Left lung (tissue), 4 donors: ENCODE measurements at regions not wholly inside any gene's neighbourhood (a gene's known extent, or its start where the extent isn't known, plus 50 kb on each side); places are given as distances from the start of the nearest gene placed in this dataset.
A peak's percentile ranks its signal among the peaks of the same experiment; 100 is the strongest.

Experiments used
- ATAC-seq: fragments of 200-7000 bp; cut with Tn5 transposase; one replicate; pipeline ENCODE4 v1.9.1; 2020; ENCODE audit warnings: moderate library complexity
- DNase-seq, 4 donors: peaks; one replicate each; pipeline ENCODE4 v3.0.0-alpha.2; 2013 to 2020
- H3K27ac ChIP-seq, 2 donors: fragments of 200-600 bp; sonication (generic) in 1 of 2; one replicate each; pipeline versions ENCODE4 v1.5.0 to v1.8.0; 2020 to 2021
- H3K27me3 ChIP-seq, 2 donors: fragments of 200-600 bp; sonication (generic) in 1 of 2; one replicate each; pipeline versions ENCODE4 v1.5.0 to v1.8.0; 2020 to 2021
- H3K36me3 ChIP-seq, 2 donors: fragments of 200-600 bp; sonication (generic) in 1 of 2; one replicate each; pipeline versions ENCODE4 v1.5.0 to v1.8.0; 2020 to 2021
- H3K4me1 ChIP-seq, 2 donors: fragments of 200-600 bp; one replicate each; pipeline ENCODE4 v1.8.0; 2021
- H3K4me3 ChIP-seq, 2 donors: fragments of 200-600 bp; sonication (generic) in 1 of 2; one replicate each; pipeline versions ENCODE4 v1.5.0 to v1.8.0; 2020 to 2021; ENCODE audit warnings: mild to moderate bottlenecking in 1 of 2
- H3K9me3 ChIP-seq, 2 donors: fragments of 200-600 bp; sonication (generic) in 1 of 2; one replicate each; pipeline versions ENCODE4 v1.5.0 to v1.8.0; 2020 to 2021
- intact Hi-C, 2 donors: fragments of 100-400 bp; cut with DNase I; formaldehyde crosslinking; loops; one replicate each; pipeline versions ENCODE4 v1.11.2 to v1.14.2; 2022
- TF ChIP-seq, protein P1 (sequence below), 2 donors: fragments of 200-600 bp; sonication (generic) in 1 of 2; IDR thresholded peaks; one replicate each; pipeline versions ENCODE4 v1.5.0 to v1.8.0; 2021; ENCODE audit warnings: antibody characterized with exemption in 2 of 2
- donor health status: DM: no; HTN: yes; CAD: no.
- donor health status: DM: no; HTN: no; CAD: no.

DNA sequence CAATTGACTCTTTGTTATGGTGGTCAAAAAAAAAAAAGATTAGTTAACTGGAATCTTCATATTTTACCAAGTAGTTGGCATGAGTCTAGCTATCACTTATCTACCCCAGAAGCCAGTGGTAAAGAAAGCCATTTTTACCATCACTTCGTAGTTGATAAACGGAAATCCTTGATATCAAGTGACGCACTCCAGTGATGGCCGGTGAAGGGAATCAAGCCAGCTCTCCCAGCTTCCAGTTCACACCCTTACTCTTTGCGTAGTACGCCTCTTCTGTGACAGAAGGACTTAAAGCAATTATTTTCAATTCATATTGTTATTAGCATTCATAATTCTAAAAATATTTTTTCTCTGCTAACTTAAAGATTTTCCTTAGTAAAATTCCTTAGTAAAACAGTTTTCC lies 447.9 kb downstream of the GPATCH2 start:
- intact Hi-C loops = no loop called here
- Histone ChIP-seq H3K27ac (no peak overlapping the region), H3K27me3 (no peaks in the 10 kb centered on the region), H3K36me3 (no peaks in the 10 kb centered on the region), H3K4me1 (no peaks in the 10 kb centered on the region), H3K9me3 (peaks cover 0 to 14% of the 10 kb centered on the region in 2 donors), H3K4me3 (no peak overlapping the region)
- DNase-seq (no peak), ATAC-seq (no peak)
- TF ChIP-seq, protein P1, sequence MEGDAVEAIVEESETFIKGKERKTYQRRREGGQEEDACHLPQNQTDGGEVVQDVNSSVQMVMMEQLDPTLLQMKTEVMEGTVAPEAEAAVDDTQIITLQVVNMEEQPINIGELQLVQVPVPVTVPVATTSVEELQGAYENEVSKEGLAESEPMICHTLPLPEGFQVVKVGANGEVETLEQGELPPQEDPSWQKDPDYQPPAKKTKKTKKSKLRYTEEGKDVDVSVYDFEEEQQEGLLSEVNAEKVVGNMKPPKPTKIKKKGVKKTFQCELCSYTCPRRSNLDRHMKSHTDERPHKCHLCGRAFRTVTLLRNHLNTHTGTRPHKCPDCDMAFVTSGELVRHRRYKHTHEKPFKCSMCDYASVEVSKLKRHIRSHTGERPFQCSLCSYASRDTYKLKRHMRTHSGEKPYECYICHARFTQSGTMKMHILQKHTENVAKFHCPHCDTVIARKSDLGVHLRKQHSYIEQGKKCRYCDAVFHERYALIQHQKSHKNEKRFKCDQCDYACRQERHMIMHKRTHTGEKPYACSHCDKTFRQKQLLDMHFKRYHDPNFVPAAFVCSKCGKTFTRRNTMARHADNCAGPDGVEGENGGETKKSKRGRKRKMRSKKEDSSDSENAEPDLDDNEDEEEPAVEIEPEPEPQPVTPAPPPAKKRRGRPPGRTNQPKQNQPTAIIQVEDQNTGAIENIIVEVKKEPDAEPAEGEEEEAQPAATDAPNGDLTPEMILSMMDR (IDR thresholded peaks at IDR 0.05) = no peak

DNA sequence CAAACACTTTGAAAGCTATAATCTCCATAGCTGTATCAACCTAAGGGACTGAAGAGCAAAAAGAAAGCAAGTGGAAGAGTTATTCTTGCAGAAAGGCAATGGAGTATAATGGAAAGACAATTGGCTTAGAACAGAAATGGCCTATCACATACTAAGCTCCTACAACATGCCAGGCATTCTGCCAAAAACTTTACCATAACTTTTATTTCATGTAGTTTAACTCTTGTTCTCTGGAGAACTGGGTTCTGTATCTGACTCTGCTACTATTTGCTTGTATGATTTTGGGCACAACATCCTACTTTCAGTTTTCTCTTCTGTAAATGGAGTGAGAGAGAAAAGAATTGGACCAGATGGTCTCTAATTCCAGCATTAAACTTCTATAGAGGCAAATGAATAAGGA lies 449.1 kb downstream of the GPATCH2 start:
- DNase-seq = peak in 1 of 4 donors; percentile 10
- Histone ChIP-seq H3K4me1 (no peaks in the 10 kb centered on the region), H3K36me3 (no peaks in the 10 kb centered on the region), H3K27me3 (no peaks in the 10 kb centered on the region), H3K27ac (no peak overlapping the region), H3K4me3 (no peak overlapping the region), H3K9me3 (peaks cover 0 to 3% of the 10 kb centered on the region in 2 donors)
- TF ChIP-seq, protein P1 (IDR thresholded peaks at IDR 0.05) = no peak
- intact Hi-C loops = no loop called here
- ATAC-seq = no peak

DNA sequence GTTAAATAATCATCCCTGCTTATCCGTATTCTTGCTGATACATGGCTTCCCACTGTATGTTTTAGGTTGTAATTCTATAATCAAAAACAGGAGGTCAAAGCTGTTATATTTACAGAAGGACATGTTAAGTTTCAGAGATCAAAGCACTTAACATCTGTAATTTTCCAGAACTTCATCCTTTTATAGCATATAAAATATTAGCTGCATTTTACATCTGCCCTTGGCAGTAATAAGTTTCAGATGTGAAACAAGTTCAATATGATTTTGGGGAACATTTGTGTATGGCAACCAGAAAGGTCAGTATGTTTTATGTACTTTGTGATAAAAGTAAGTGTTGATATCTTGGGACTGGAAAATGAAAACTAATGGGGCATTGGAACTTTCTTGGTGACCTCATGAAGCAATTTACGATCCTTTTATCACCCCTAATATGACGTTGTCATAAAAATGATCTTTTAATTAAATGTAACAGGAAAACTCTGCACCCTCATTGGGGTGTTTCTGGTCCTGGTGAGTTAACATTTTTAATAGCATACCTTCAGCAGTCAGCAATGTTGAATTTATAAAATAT lies 449.6 kb downstream of the GPATCH2 start:
- intact Hi-C loops = no loop called here
- Histone ChIP-seq H3K36me3 (no peaks in the 10 kb centered on the region), H3K27me3 (no peaks in the 10 kb centered on the region), H3K4me3 (no peak overlapping the region), H3K27ac (no peak overlapping the region), H3K9me3 (no peaks in the 10 kb centered on the region), H3K4me1 (no peaks in the 10 kb centered on the region)
- ATAC-seq (no peak), DNase-seq (no peak)
- TF ChIP-seq, protein P1 (IDR thresholded peaks at IDR 0.05) = no peak

DNA sequence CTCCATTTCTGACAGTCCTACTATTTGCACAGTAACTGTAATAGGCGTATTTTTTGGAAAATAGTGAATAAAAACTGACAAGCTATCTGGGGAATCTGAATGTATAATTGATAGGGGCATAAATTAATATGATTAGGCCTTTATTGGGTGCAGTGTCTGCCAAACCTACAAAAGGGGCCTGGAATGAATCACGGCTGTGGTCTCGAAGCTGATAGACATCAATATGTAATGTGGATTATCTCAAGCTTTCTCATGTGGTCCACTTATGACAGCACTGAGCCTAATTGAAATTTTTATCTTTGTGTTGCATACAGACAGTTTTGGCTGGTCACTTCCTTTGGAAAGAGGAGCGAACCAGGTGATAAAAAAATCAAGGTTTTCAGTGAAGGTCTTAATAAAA lies 450.4 kb downstream of the GPATCH2 start:
- Histone ChIP-seq H3K27me3 (no peaks in the 10 kb centered on the region), H3K27ac (no peak overlapping the region), H3K9me3 (no peaks in the 10 kb centered on the region), H3K4me1 (no peaks in the 10 kb centered on the region), H3K36me3 (no peaks in the 10 kb centered on the region), H3K4me3 (no peak overlapping the region)
- ATAC-seq (no peak), DNase-seq (no peak)
- intact Hi-C loops = no loop called here
- TF ChIP-seq, protein P1 (IDR thresholded peaks at IDR 0.05) = no peak

DNA sequence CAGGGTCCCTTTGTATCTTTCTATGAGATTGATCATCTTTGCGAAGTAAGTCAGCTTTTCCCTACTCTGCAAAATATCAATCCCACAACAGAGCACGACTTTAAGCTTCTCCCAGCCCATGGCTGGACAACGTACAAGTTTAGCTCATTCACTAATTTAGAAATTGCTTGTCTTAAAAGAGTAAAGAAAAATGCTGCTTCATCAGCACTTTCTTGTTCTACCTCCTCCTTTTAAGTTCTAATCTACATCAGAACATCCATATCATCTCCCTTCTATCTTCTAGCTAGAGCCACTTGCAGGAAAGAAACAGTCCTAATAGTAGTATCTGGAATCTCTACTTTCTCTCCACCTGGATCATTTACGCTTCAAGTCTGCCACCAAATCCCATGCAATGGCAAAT lies 441.2 kb upstream of the ESRRG start:
- no peaks in the 10 kb centered on the region for H3K36me3 ChIP-seq
- intact Hi-C loops = no loop called here
- no peak overlapping the region for H3K27ac ChIP-seq
- no peak overlapping the region for H3K4me3 ChIP-seq
- DNase-seq (no peak), ATAC-seq (no peak)
- no peaks in the 10 kb centered on the region for H3K4me1 ChIP-seq
- TF ChIP-seq, protein P1 (IDR thresholded peaks at IDR 0.05) = no peak
- no peaks in the 10 kb centered on the region for H3K27me3 ChIP-seq
- H3K9me3 ChIP-seq = no peaks in the 10 kb centered on the region
